ENCODE measurements at regions not wholly inside any gene's neighbourhood (a gene's known extent, or its start where the extent isn't known, plus 50 kb on each side); places are given as distances from the start of the nearest gene placed in this dataset.

- Histone ChIP-seq H3K9me3 (no peaks in the 10 kb centered on the region), H3K4me3 (no peak overlapping the region), H3K4me1 (no peaks in the 10 kb centered on the region), H3K27ac (no peak overlapping the region), H3K36me3 (no peaks in the 10 kb centered on the region), H3K27me3 (no peaks in the 10 kb centered on the region)
- intact Hi-C loops (cut with DNase I) = no loop called here
- TF ChIP-seq CTCF (IDR thresholded peaks at IDR 0.05) = no peak
- no peak for DNase-seq (ENCODE audit: low spot score in 2 of 2)
These were observed 109.6 kb upstream of the BMP2 start for GRCh38 chr20:6657904-6658303.

GRCh38 chr20:6657111-6657510 is 110.4 kb upstream of the BMP2 start:
- no peak for DNase-seq (ENCODE audit: low spot score in 2 of 2)
- Histone ChIP-seq H3K4me3 (no peak overlapping the region), H3K36me3 (no peaks in the 10 kb centered on the region), H3K27ac (no peak overlapping the region), H3K27me3 (no peaks in the 10 kb centered on the region), H3K9me3 (no peaks in the 10 kb centered on the region), H3K4me1 (no peaks in the 10 kb centered on the region)
- no peak for TF ChIP-seq CTCF (IDR thresholded peaks at IDR 0.05)
- intact Hi-C loops (cut with DNase I) = no loop called here

- intact Hi-C loops (cut with DNase I) = no loop called here
- H3K4me3 ChIP-seq = no peak overlapping the region
- no peak for TF ChIP-seq CTCF (IDR thresholded peaks at IDR 0.05)
These were observed 112.8 kb upstream of the BMP2 start for GRCh38 chr20:6654513-6655252.

GRCh38 chr20:6651561-6651960 is 115.9 kb upstream of the BMP2 start:
- Histone ChIP-seq H3K36me3 (no peaks in the 10 kb centered on the region), H3K4me1 (peaks cover 0 to 3% of the 10 kb centered on the region in 2 donors), H3K27ac (no peak overlapping the region), H3K9me3 (no peaks in the 10 kb centered on the region), H3K4me3 (no peak overlapping the region), H3K27me3 (no peaks in the 10 kb centered on the region)
- DNase-seq (ENCODE audit: low spot score in 2 of 2) = no peak
- TF ChIP-seq CTCF (IDR thresholded peaks at IDR 0.05) = no peak
- intact Hi-C loops (cut with DNase I) = no loop called here

More at GRCh38 chr20:6654513-6655252, 112.8 kb upstream of the BMP2 start:
- Histone ChIP-seq H3K27me3 (no peaks in the 10 kb centered on the region), H3K36me3 (no peaks in the 10 kb centered on the region), H3K9me3 (no peaks in the 10 kb centered on the region), H3K4me1 (no peaks in the 10 kb centered on the region), H3K27ac (no peak overlapping the region)
- no peak for DNase-seq (ENCODE audit: low spot score in 2 of 2)

- DNase-seq (ENCODE audit: low spot score in 2 of 2) = peak in 1 of 2 donors; percentile 64
- Histone ChIP-seq H3K9me3 (no peaks in the 10 kb centered on the region), H3K27me3 (no peaks in the 10 kb centered on the region), H3K4me1 (peaks cover 0 to 5% of the 10 kb centered on the region in 2 donors), H3K36me3 (no peaks in the 10 kb centered on the region), H3K4me3 (no peak overlapping the region), H3K27ac (no peak overlapping the region)
- intact Hi-C loops (cut with DNase I) = no loop called here
- TF ChIP-seq CTCF (IDR thresholded peaks at IDR 0.05) = no peak
These were observed 116.5 kb upstream of the BMP2 start for GRCh38 chr20:6651016-6651415.
